MG63 (cell line): ENCODE measurements at regions not wholly inside any gene's neighbourhood (a gene's known extent, or its start where the extent isn't known, plus 50 kb on each side); places are given as distances from the start of the nearest gene placed in this dataset.
A peak's percentile ranks its signal among the peaks of the same experiment; 100 is the strongest.
"Not testable (repeated sequence)": the region's sequence is repeated elsewhere in the genome, so short reads cannot be mapped to it uniquely, and the experiment has no call there.

Experiments
- DNase-seq: peaks from one replicate; pipeline ENCODE4 v3.0.0-alpha.2; 2020
- H3K27me3 ChIP-seq: fragments of 250-450 bp; sonication (Bioruptor Pico); 2 replicates; pipeline ENCODE4 v1.5.1; 2020; ENCODE audit warnings: mild to moderate bottlenecking, moderate library complexity
- H3K36me3 ChIP-seq: fragments of 250-450 bp; sonication (Bioruptor Pico); 2 replicates; pipeline ENCODE4 v1.5.1; 2020; ENCODE audit warnings: mild to moderate bottlenecking, moderate library complexity
- H3K4me3 ChIP-seq: fragments of 250-450 bp; sonication (Bioruptor Pico); 2 replicates; pipeline ENCODE4 v1.5.1; 2020; ENCODE audit warnings: mild to moderate bottlenecking, moderate library complexity
- H3K9me3 ChIP-seq: fragments of 250-450 bp; sonication (Bioruptor Pico); 2 replicates; pipeline ENCODE4 v1.5.1; 2020; ENCODE audit warnings: mild to moderate bottlenecking, moderate library complexity

- H3K27me3 ChIP-seq, H3K36me3 ChIP-seq, H3K4me3 ChIP-seq, H3K9me3 ChIP-seq: not testable (repeated sequence)
- peak; percentile 61 for DNase-seq
Observed at GRCh38 chr2:240385451-240386161, 49.9 kb upstream of the GPC1 start.
